ENCODE measurements at regions not wholly inside any gene's neighbourhood (a gene's known extent, or its start where the extent isn't known, plus 50 kb on each side); places are given as distances from the start of the nearest gene placed in this dataset.

DNA sequence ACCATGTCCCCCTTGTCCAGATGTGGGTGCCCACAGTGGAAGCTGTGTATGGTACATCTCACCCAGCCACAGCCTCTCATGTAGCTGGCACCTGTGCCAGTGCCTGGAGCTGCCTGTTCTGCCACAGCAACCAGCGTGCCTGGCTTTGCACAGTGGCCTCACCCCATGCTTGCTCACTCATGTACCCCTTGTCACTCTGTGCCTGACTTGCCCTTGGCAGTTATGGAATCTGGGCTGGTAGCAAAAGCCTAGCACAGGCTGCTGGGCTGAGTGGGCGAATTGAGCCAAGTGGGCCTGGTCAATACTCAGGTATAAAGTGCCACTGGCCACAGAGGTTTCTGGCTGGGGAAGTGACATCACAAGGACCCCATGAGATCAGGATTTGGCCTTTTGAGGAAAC lies 264.2 kb downstream of the INSC start:
- DNase-seq (ENCODE audit: low spot score): no peak

DNA sequence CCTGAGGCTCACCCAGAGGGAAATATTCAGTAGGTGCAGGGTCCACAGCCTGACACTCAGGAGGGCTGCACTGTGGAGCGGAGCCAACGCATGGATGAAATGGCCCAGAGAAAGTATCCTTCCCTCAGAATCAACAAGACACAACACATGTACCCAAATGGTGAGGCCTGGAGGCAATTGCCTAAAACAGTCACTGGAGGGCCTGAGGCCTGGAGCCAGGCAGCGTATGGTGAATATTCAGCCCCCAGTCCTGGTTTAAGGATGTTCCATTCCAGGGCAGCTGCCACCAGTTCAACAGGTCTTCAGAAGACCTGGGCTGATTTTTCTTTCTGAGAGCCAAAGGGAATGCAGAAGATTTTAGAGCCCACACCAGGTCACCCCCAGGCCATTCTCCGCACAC lies 264.8 kb downstream of the INSC start:
- no peak for DNase-seq (ENCODE audit: low spot score)

DNA sequence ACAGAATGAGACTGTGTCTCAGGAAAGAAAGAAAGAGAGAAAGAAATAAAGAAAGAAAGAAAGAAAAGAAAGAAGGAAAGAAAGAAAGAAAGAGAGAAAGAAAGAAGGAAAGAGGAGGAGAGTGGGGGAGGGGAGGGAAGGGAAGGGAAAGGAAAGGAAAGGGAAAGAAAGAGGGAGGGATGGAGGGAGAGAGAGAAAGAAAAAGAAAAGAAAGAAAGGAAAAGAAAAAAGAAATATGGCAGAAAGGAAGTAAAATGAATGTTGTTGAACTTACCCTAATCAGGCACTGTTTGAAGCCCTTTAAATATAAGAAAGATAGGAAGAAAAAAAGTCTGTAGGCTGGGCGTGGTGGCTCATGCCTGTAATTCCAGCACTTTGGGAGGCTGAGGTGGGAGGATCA lies 276.1 kb downstream of the INSC start:
- no peak for DNase-seq (ENCODE audit: low spot score)

DNA sequence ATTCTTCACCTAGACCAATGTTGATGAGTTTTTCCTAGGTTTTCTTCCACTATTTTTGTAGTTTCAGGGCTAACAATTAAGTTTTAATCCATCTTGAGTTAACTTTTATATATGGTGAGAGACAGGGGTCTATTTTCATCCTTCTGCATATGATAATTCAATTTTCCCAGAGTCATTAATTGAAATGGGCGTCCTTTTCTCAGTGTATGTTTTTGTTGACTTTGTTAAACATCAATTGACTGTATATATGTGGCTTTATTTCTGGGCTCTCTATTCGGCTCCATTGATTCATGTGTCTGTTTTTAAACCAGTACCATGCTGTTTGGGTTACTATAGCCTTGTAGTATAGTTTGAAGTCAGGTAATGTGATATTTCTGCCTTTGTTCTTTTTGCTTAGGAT lies 282.1 kb downstream of the INSC start:
- no peak for DNase-seq (ENCODE audit: low spot score)

DNA sequence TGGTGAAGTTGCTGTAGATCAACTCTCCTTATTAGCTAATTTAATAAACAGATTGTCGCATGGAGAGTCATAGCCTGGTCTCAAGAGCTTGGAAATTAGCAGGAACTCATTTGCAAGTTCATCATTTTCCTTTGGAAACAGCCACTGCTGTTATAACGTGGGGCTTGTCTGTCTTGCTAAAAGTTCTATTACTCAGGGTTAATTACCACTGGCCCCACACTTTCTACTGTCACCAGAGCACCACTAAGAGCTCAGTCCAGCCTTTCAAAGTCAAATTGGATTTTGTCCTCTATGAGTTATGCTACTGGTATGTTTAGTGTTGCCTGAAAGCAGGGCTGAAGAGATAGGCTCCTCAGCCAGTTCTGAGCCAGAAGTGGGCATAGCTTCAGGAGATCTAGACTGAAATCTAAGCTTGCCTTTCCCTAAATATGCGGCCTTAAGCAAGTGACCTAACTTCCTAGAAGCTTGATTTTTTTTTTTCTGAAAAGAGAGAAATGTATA lies 292.2 kb downstream of the INSC start:
- no peak for DNase-seq (ENCODE audit: low spot score)

DNA sequence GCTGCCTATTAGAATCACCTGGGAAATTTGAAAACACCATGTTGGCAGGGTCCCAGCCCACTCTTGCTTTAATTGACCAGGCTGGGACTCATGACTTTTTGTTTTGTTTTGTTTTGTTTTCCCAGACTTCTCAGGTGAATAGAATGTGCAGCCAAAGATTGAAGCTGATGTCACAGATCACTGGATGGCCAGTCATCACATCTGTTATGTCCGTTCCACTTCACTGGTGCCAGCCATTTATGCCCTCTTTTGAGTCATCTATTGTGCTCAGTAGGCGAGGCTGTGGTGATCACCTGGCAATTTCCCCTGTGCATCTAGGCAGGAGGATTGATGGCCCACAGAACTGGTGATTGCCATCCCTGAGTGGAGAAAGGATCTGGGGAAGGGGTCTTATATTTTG lies 297.3 kb downstream of the INSC start:
- no peak for DNase-seq (ENCODE audit: low spot score)

DNA sequence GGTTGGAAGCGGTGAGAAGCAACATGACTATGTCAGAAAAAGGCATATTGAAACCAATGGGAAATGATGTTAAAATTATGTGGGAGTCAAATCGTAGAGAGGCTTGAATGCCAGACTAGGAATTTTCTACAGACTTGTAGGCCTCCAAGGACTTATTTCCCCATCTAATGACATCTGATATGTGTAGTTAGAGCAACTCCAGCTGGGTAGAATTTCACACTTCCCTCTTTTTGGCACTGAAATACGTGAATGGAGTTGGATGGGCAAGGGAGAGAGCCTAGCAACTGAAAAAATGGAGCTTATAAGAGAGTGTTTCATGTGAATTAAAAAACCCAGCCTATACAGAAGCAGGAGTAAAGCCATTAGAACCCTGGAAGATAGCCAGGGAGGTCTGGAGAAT lies 304.2 kb downstream of the INSC start:
- no peak for DNase-seq (ENCODE audit: low spot score)

DNA sequence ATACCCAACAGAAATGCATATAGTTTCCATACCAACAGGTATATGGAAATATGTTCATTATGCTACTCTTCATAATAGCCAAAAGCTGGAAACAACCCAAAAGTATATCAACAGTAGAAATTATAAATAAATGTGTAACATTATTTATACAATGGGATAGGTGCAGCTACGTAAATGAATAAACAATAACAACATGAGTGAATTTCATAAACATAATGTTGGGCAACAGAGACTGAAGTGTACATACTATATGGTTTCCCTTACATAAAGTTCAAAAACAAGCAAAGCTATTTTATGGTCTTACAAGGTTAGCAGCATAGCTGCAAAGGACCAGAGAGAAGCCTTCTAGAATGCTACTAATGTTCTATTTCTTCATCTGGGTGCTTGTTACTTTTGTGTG lies 305.0 kb downstream of the INSC start:
- DNase-seq (ENCODE audit: low spot score): no peak

DNA sequence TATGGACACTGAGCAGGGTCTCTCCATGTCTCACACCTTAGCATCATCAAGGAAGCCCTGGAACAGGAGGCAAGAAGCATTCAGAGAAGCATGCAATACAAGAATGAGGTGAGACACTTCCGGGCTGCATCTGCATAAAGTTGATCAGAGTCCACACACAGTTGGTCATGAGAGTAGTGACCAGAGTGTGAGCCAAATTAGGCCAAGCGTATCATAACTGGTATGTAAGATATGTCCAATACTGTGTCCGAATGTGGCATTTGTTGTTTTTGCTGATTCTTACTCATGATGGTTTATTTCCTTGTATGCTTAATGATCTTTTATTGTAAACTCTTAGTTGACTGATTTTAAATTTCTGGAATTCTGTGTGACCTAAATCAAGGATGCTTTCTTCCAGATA lies 315.7 kb downstream of the INSC start:
- DNase-seq (ENCODE audit: low spot score): no peak

DNA sequence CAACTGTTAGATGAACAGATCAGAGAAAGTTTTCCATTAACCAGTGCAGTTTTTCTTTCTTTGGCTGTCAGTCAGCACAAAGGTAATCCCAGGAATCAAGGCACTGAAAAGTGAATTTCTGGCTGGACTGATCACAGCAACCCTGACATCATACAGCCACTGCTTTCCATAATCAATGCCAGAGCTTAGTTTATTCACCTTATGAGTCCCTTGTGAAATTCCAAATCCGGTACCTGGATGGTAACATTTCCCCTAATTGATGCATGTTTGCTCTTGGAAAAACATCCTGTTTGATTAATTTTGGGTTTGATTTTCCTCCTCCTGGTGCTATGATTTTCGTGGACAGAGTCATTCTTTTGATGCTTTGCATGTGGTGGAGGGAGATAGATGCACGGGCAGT lies 319.8 kb downstream of the INSC start:
- DNase-seq (ENCODE audit: low spot score): no peak

DNA sequence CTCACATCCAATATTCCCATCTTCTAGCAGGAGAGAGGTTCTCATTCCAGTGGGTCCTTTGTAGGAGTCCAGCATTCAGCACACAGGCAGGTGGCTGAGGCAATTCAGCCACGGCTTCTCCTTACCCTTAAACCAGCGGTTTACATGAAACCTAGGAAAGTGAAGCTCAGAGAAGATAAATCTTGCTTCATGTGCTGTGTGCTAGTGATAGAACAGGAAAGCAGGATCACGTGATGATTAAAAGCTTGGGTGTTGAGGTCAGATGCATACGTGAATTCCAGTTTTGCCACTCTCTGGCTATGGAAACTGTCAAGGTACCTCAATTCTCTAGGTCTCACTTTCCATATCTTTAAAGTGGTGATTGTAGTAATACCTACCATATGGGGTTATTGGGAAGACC lies 331.6 kb downstream of the INSC start:
- DNase-seq (ENCODE audit: low spot score): no peak

DNA sequence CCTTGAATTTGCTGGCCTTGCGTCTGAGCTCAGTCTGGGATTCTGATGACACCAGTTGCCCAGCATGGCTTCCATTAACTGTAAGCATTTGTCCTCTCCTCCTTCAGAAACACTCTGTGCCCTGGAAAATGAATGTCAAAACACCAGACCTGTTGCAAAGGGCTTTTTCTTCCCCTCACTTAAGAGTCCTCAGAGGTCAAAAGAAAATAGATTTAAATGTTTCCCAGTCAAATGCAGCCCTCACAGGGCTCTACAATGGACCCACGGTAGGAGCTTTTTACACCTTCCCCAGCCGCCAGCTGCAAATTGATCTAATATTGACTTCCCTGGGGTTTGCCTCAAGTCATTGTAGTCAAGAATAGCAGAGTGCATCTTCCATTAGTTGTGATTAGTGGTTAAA lies 332.2 kb downstream of the INSC start:
- DNase-seq (ENCODE audit: low spot score): no peak

DNA sequence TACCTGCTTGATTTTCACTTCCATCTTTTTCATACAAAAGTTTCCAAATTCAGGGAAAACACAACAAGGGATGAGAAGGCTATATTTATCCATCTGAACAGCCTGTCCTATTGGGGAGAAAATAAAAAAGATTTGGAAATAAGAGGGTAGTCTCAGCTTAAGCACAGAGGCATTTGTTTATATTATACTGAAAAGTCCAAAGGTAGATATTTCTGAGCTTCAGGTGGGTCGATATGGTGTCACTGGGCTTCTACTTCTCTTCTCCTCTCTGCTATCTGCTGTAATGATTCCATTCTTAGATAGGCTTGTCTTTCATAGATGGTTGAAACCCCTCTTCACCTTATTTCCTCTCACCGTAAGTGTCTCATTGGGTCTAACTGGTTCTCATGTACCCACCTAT lies 337.0 kb downstream of the INSC start:
- DNase-seq (ENCODE audit: low spot score): no peak

DNA sequence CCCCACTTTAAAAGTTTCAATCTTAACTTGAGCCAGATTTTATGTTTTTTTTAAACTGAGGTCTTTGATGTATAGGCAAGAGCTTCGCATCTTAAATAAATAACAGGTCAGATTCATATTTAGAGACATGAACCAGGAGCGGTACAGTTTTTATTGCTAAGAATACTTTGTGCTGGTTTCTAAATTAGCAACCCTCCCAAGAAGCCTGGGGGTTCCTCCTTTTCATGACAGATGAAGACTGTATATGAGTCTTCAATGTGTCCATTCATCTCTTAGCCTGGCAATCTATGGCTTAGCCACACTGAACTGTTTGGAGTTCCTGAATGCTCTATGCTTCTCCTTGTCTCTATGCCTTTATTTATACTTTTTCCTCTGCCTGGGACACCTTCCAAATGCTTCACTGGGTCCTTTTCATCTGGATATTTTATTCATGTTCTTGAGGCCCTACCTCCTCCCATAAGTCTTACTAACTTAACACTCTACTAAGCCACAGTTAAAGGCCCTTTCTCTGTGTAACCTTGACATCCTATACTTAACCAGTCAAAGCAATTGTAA lies 338.6 kb downstream of the INSC start:
- DNase-seq (ENCODE audit: low spot score): no peak

DNA sequence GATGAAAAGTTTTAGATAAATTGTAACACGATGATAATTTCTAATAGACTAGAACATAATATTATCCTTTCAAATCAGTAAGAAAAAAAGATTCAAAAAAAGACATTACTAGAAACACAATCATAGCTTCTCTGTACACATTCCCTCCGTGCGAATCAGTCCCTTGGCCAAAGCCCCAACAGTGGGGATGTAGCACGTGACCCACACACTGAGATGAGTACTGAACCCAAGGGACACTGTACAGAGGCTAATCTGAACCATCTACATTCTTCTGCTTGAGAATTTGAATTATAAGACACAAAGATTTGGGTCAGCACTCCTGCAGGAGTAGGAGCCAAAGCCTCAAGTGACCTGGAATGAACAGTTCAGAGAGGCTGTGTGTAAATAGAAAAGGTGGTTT lies 353.7 kb downstream of the INSC start:
- no peak for DNase-seq (ENCODE audit: low spot score)

DNA sequence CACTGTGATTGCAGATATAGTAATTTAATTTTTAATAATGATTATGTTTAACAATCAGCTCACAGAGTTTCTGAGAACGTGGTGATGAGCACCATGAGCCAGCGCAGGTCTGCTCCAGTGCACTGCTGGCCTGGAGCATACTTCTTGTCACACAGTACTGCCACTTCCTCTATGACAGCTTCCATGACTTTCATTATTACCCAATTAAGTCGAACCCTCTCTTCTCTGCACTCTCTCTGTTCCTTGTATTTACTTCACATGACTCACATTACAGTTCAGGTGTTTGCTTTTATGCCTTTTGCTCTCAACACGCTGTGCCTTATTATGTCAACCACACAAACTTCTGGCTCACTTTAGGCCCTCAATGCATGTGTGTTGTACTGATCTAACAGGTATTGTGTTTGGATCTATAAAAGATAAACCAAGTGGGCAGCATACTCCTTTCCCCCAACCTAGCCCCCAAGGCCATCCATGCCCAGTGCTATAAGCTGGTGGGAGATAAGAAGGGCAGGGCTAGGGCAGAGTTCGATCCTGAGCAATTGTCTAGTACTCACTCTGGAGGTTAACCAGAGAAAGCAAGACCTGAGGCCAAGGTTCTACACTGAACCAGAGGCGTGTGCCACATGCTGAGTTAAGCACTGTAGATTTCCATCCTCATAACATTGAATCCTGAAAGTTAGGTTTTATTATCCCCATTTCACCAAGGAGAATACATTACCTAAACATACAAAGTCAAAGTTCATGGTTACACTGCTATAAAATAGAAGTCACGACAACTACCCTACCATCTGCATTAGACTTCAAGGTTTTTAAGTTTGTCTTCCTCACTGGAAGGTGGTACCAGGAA lies 356.5 kb downstream of the INSC start:
- DNase-seq (ENCODE audit: low spot score): no peak

DNA sequence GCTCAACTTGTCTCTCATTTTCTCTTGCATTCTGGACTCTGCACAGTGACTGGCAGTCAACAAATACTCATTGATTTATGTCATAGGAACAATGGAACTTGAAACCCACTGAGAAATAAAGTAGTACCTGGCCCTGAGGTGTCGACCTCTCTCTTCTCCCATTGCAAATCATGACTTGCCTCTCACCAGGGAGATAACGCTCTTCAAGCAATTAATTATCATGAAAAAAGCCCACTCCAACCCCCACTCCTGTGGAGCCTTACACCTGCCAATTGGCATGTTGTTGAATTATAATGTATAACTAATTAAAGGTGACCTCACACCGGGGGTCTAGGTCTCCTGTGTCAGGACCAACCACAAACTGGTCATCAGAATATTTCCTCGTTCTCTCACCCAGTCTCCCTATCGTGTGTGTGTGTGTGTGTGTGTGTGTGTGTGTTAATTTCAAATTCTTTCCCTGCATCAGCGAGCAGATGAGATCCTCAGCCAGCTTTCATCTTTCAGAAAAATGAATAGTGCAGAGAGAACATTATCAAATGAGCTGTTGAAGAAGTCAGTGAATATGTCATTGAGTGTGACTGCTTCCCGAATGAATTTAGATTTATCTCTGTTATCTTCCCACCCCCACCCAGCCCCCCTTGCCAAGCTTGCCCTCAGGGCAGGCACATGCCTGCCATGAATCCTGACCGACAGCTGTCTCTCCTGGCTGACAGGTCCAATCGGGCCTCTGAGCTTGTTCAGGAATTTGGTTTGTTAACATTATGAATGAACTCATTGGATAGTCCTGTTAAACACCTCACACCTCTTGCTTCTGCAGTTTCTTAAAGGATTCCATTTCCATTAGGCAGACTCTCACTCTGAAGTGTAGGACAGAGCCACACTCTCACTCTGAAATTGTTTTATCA lies 357.4 kb downstream of the INSC start:
- no peak for DNase-seq (ENCODE audit: low spot score)

DNA sequence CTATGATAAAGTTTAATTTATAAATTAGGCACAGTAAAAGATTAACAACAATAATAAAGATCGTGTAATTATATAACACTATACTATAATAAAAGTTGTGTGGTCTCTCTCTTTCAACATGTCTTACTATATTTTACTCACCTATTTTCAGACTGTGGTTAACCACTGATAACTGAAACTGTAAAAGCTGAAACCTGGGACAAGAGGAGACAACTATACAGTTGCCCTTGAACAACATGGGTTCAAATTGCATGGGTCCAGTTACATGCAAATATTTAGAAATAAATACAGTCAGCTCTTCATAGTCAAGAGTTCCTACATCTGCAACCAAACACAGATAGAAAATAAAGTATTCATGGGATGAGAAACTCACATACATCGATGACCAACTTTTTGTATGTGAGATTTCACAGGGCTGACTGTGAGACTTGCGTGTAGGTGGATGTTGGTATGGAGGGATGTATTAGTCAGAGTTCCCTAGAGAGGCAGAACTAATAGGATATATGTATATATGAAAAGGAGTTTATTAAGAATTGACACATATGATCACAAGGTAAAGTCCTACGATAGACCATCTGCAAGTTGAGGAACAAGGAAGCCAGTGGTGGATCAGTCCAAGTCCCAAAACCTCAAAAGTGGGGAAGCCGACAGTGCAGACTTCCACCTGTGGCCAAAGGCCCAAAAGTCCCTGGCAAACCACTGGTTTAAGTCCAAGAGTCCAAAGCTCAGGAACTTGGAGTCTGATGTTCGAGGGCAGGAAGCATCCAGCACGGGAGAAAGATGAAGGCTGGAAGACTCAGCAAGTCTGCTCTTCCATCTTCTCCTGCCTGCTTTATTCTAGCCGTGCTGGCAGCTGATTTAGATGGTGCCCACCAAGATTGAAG lies 359.5 kb downstream of the INSC start:
- DNase-seq (ENCODE audit: low spot score): no peak

DNA sequence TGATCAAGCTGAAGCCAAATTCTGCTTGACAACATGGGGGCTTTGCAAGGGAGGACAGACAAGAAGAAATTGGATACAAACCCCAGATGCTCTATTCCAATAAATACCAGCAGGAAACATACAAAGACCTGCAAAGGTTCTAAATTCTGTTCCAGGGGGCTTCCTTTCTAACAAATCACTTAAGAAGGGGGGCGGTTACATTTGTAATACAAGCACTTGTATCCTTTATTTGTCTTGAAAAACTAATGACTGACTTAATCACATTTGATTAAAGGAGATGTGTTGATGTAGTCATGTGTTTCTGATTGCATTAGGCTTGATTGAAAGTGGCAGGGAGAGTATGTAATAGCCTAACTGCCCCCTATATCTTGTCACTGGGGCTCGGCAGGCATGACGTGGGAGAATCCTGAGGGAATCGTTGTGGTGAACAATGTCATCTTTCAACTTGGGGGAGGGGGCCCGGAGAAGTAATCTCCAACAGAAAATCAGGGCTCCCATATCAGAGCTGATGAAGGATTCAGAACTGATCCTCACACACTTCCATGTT lies 361.7 kb downstream of the INSC start:
- DNase-seq (ENCODE audit: low spot score): no peak

DNA sequence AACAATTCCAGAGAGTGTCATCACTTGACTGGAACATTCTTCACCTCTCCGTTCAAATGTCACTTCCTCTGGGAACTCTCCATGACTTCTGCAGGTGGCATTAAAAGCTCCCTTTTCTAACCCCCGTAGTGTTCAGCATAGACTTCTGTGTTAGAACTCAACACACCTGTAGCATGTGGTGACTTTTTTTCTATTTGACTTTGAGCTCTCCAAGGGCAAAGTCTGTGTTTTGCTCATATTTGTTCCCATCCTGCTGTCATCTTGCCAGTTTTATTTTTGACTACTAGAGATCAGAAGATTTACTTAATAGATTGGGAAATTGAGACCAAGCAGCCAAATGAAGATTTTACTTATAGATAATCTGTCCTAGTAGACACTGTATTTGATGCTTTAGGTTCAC lies 367.1 kb downstream of the INSC start:
- DNase-seq (ENCODE audit: low spot score): no peak

DNA sequence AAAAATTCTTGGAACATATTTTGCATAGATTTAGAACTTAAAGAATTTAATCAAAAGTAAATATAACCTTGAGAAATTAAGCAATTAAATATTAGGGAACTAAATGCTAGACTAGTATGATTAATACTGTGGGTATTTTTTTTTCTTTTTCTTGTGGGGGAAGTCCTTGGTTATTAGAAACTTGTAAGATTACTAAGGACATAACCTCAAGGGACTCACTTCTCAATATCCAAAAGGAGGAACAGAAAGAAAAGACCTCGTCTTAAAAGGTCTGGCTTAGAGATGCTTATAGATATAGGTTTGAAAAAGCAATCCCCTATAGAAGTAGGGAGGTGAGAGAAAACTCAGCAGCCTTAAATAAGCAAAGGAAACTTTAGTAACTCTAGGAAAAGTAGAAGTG lies 368.5 kb downstream of the INSC start:
- no peak for DNase-seq (ENCODE audit: low spot score)
